GM12878 (cell line): ENCODE measurements at regions not wholly inside any gene's neighbourhood (a gene's known extent, or its start where the extent isn't known, plus 50 kb on each side); places are given as distances from the start of the nearest gene placed in this dataset.
"Not testable (repeated sequence)": the region's sequence is repeated elsewhere in the genome, so short reads cannot be mapped to it uniquely, and the experiment has no call there.

Source experiments
- ATAC-seq: fragments of 200-7000 bp; cut with Tn5 transposase; 3 replicates; pipeline ENCODE4 v1.9.1; 2020; ENCODE audit warnings: mild to moderate bottlenecking, moderate library complexity
- BruUV-seq: library from RNA; stranded (reverse); fragments of 400-500 nt; replicated peaks from 2 replicates; lab custom pipeline; 2021; lab: Mats Ljungman, UMichigan
- CTCF ChIA-PET: fragments of 300-600 bp; sonication (Branson Sonifier 250); formaldehyde crosslinking; extraction: SDS; loops from one replicate; lab custom pipeline; 2021; ENCODE audit warnings: inconsistent platforms; lab: Yijun Ruan, JAX
- POLR2A ChIA-PET: fragments of 350-600 bp; formaldehyde crosslinking; extraction: SDS; loops from one replicate; lab custom pipeline; 2021; ENCODE audit warnings: inconsistent platforms; lab: Charles Lee
- RAD21 ChIA-PET: fragments of 300-600 bp; sonication (Branson Sonifier 250); formaldehyde crosslinking; loops from one replicate; lab custom pipeline; 2023; ENCODE audit warnings: antibody characterized with exemption; ENCODE audit not compliant: unreplicated experiment; lab: Charles Lee
- SMC1A ChIA-PET: fragments of 300-600 bp; sonication (Branson Sonifier 250); formaldehyde crosslinking; loops from one replicate; lab custom pipeline; 2023; ENCODE audit not compliant: unreplicated experiment, uncharacterized antibody; lab: Charles Lee
- DNase-seq: peaks from one replicate; pipeline ENCODE4 v3.0.0-alpha.2; 2011; ENCODE audit warnings: low read depth, low spot score
- FAIRE-seq: peaks from 3 replicates; lab custom pipeline; 2011; peaks lifted over from hg19 to GRCh38; lab: Jason Lieb, UNC
- H2AFZ ChIP-seq: 2 replicates; pipeline ENCODE4 v1.6.0; 2011; ENCODE audit warnings: low read depth, low read length, control low read depth; ENCODE audit not compliant: control insufficient read depth
- H3K27ac ChIP-seq: 2 replicates; pipeline ENCODE4 v1.5.1; 2011; ENCODE audit warnings: control low read depth; ENCODE audit not compliant: control insufficient read depth, insufficient read depth
- H3K27me3 ChIP-seq, 2 experiments: replicated peaks in 1 of 2; 2 replicates each; pipeline versions ENCODE4 v1.6.0 to v1.6.1; 2011; ENCODE audit warnings: low read length in 1 of 2; ENCODE audit not compliant: control insufficient read depth in 2 of 2, insufficient read depth in 2 of 2
- H3K36me3 ChIP-seq, 2 experiments: 2 replicates each; pipeline ENCODE4 v1.5.1; 2011; ENCODE audit warnings: low read length in 1 of 2; ENCODE audit not compliant: control insufficient read depth in 2 of 2, insufficient read depth in 2 of 2
- H3K4me1 ChIP-seq: 2 replicates; pipeline ENCODE4 v1.6.1; 2011; ENCODE audit warnings: mild to moderate bottlenecking, low read length, moderate library complexity, mixed read lengths; ENCODE audit not compliant: control insufficient read depth, insufficient read depth
- H3K4me2 ChIP-seq: 2 replicates; pipeline ENCODE4 v1.6.0; 2011; ENCODE audit warnings: control low read depth; ENCODE audit not compliant: control insufficient read depth, insufficient read depth
- H3K4me3 ChIP-seq: fragments of 200-600 bp; sonication (generic); 2 replicates; pipeline ENCODE4 v1.5.1; 2016
- H3K79me2 ChIP-seq: 2 replicates; pipeline ENCODE4 v1.6.0; 2011; ENCODE audit warnings: low read length; ENCODE audit not compliant: control insufficient read depth, insufficient read depth
- H3K9ac ChIP-seq: 2 replicates; pipeline ENCODE4 v1.8.0; 2011; ENCODE audit warnings: low read length, control low read depth, mixed read lengths; ENCODE audit not compliant: control insufficient read depth, insufficient read depth
- H3K9me3 ChIP-seq: replicated peaks from 3 replicates; pipeline ENCODE4 v1.5.1; 2011; ENCODE audit warnings: mild to moderate bottlenecking, low read length; ENCODE audit not compliant: control insufficient read depth, insufficient read depth
- H4K20me1 ChIP-seq: 2 replicates; pipeline ENCODE4 v1.6.0; 2011; ENCODE audit not compliant: control insufficient read depth, insufficient read depth
- EED ChIP-seq: sonication (generic); IDR thresholded peaks from 2 replicates; pipeline ENCODE4 v1.6.1; 2016; ENCODE audit warnings: antibody characterized with exemption, low read depth
- FOXK2 ChIP-seq: fragments of 450-650 bp; IDR thresholded peaks from 2 replicates; pipeline ENCODE4 v1.6.1; 2017; ENCODE audit warnings: mild to moderate bottlenecking, moderate library complexity
- MTA2 ChIP-seq: fragments of 450-650 bp; IDR thresholded peaks from 2 replicates; pipeline ENCODE4 v1.6.1; 2016; ENCODE audit warnings: low read depth, mild to moderate bottlenecking, moderate library complexity
- NFYB ChIP-seq: IDR thresholded peaks from 2 replicates; pipeline ENCODE4 v1.6.1; 2011; ENCODE audit warnings: low read depth, mild to moderate bottlenecking, low read length, improper control_type of control experiment, moderate library complexity; ENCODE audit not compliant: insufficient read depth
- POLR2AphosphoS2 ChIP-seq: IDR thresholded peaks from 2 replicates; pipeline ENCODE4 v1.6.1; 2011; ENCODE audit warnings: low read depth, mild to moderate bottlenecking, low read length, improper control_type of control experiment, moderate library complexity
- WGBS: methylation state at CpG from one replicate; pipeline ENCODE4 v1.1.6; 2016; ENCODE audit warnings: low lambda C conversion rate; ENCODE audit not compliant: insufficient replicate concordance, insufficient coverage; ENCODE audit errors: missing lambda C conversion rate; 5-methylcytosine and 5-hydroxymethylcytosine counted together
- in situ Hi-C: fragments of 300-500 bp; cut with MboI; formaldehyde crosslinking; loops from 9 replicates; pipeline ENCODE4 v1.14.3; 2018; ENCODE audit warnings: mixed read lengths
- intact Hi-C: fragments of 100-400 bp; cut with micrococcal nuclease; formaldehyde crosslinking; loops from one replicate; pipeline ENCODE4 v1.14.2; 2022; ENCODE audit not compliant: unreplicated experiment

DNA sequence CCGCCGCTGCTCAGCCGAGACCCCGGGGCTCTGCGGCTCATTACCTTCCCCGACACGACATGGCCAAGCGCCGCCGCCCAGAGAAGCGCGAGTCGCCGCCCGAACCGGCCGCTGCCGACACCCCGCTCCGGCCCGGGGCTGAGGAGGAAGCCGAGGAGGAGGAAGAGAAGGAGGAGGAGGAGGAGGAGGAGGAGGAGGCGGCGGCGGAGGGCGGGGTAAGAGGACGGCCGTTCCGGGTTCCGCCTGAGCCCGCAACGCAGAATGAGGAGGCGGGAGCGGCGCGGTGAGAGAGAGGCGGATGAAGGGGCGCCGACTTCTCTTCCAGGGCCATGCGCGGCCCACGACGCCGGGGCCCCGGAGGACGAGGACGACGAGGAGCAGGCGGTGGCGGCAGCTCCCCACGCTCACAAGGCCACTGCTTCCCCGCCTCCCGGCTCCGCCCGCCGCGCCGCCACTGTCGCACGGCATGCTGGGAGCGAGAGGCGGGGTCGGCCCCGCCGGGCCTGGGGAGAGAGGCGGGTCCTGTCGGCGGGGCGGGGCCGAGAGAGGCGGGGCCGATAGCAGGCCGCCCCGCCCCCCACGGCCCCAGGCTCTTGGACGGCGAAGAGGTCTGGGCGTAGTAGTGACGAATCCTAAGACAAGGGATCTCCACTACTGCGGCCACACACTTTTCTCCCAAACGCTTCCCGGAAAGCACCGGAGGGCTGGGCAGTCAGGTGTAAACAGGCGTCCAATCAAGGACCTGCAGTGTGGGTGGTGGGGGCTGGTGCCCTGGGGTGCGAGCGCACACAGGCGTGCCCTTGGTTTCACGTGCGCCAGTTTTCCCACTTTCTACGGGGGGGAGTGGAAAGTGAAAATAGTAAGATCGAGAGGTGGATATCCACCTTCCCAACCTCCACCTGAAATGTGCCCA is 67.9 kb upstream of the SPN start (continued):
- TF ChIP-seq MTA2 (0 out of 2 replicates have a peak, but pooled peaks have one; percentile 10), NFYB (0 out of 2 replicates have a peak, but pooled peaks have one; percentile 21), FOXK2 (peak; percentile 29; the same call in 1 of the 2 replicates), POLR2AphosphoS2 (peak; percentile 60; the same call in 1 of the 2 replicates), EED (peak; percentile 30; the same call in 1 of the 2 replicates)

GRCh38 chr16:29597030-29597429 is 66.0 kb upstream of the SPN start:
- Histone ChIP-seq H3K79me2 (peaks cover 36% of the 10 kb centered on the region), H3K4me1 (peaks cover 15% of the 10 kb centered on the region)
- H3K9ac ChIP-seq, H3K27ac ChIP-seq, FAIRE-seq, H3K36me3 ChIP-seq, H3K9me3 ChIP-seq, DNase-seq, ATAC-seq, RAD21 ChIA-PET, H2AFZ ChIP-seq, H3K4me2 ChIP-seq, BruUV-seq, H3K4me3 ChIP-seq, H4K20me1 ChIP-seq, intact Hi-C loops, H3K27me3 ChIP-seq, CTCF ChIA-PET, POLR2A ChIA-PET, SMC1A ChIA-PET: not testable (repeated sequence)
- 74% methylated on average over 7 of the region's 7 CpGs for WGBS
- in situ Hi-C loops, result loop anchor here (5.0 to 25.0 kb wide), 2 partner anchors 65 to 485 kb away; partner anchors contain the start of gene SPN
